Effector memory CD8-positive, alpha-beta T cell (primary cell): ENCODE measurements at regions not wholly inside any gene's neighbourhood (a gene's known extent, or its start where the extent isn't known, plus 50 kb on each side); places are given as distances from the start of the nearest gene placed in this dataset.

ENCODE experiments used
- ATAC-seq: fragments of 150-1000 bp; cut with Tn5 transposase; replicated peaks from 2 replicates; pipeline ENCODE4 v1.10.0; 2021; ENCODE audit warnings: mild to moderate bottlenecking, moderate library complexity
- DNase-seq, 3 experiments: peaks; one replicate each; pipeline ENCODE4 v3.0.0; 2021
- H3K27ac Mint-ChIP-seq, 2 donors: one replicate each; pipeline ENCODE4 v1.8.0; 2022; ENCODE audit warnings: mild to moderate bottlenecking in 2 of 2, mixed read lengths in 2 of 2, moderate library complexity in 2 of 2
- H3K27me3 Mint-ChIP-seq, 2 donors: one replicate each; pipeline ENCODE4 v1.8.0; 2022; ENCODE audit warnings: mixed read lengths in 2 of 2
- H3K36me3 Mint-ChIP-seq: one replicate; pipeline ENCODE4 v1.8.0; 2022; ENCODE audit warnings: mild to moderate bottlenecking, moderate library complexity, mixed read lengths; ENCODE audit not compliant: insufficient read depth
- H3K4me1 Mint-ChIP-seq, 2 donors: one replicate each; pipeline ENCODE4 v1.8.0; 2022; ENCODE audit warnings: low read depth in 2 of 2, mixed read lengths in 2 of 2
- H3K4me3 Mint-ChIP-seq, 2 donors: one replicate each; pipeline ENCODE4 v1.8.0; 2022; ENCODE audit warnings: mild to moderate bottlenecking in 2 of 2, mixed read lengths in 2 of 2, moderate library complexity in 2 of 2
- H3K9me3 Mint-ChIP-seq, 2 donors: one replicate each; pipeline ENCODE4 v1.8.0; 2022; ENCODE audit warnings: mixed read lengths in 2 of 2

- no peaks in the 10 kb centered on the region for H3K9me3 Mint-ChIP-seq
- H3K27me3 Mint-ChIP-seq, result peaks cover 0 to 5% of the 10 kb centered on the region in 2 donors
- no peaks in the 10 kb centered on the region for H3K36me3 Mint-ChIP-seq
- no peak overlapping the region for H3K4me3 Mint-ChIP-seq
- H3K27ac Mint-ChIP-seq, result no peak overlapping the region
- no peaks in the 10 kb centered on the region for H3K4me1 Mint-ChIP-seq
- DNase-seq (no peak), ATAC-seq (no peak)
These were observed 232.6 kb upstream of the IPO5 start for GRCh38 chr13:97720896-97721295.

GRCh38 chr13:97723655-97724054 lies 229.8 kb upstream of the IPO5 start:
- H3K4me3 Mint-ChIP-seq, result no peak overlapping the region
- DNase-seq (no peak), ATAC-seq (no peak)
- H3K9me3 Mint-ChIP-seq, result no peaks in the 10 kb centered on the region
- H3K36me3 Mint-ChIP-seq, result no peaks in the 10 kb centered on the region
- H3K27me3 Mint-ChIP-seq, result peaks cover 0 to 7% of the 10 kb centered on the region in 2 donors
- no peak overlapping the region for H3K27ac Mint-ChIP-seq
- no peaks in the 10 kb centered on the region for H3K4me1 Mint-ChIP-seq

- no peaks in the 10 kb centered on the region for H3K4me1 Mint-ChIP-seq
- H3K27me3 Mint-ChIP-seq, result peaks cover 0 to 7% of the 10 kb centered on the region in 2 donors
- no peaks in the 10 kb centered on the region for H3K9me3 Mint-ChIP-seq
- H3K27ac Mint-ChIP-seq, result no peak overlapping the region
- H3K36me3 Mint-ChIP-seq, result no peaks in the 10 kb centered on the region
- no peak overlapping the region for H3K4me3 Mint-ChIP-seq
- DNase-seq, result no peak
- ATAC-seq, result no peak
These were observed 229.0 kb upstream of the IPO5 start for GRCh38 chr13:97724450-97724849.

GRCh38 chr13:97726664-97727280 lies 226.7 kb upstream of the IPO5 start:
- Mint-ChIP-seq H3K9me3 (no peaks in the 10 kb centered on the region), H3K36me3 (no peaks in the 10 kb centered on the region), H3K4me3 (no peak overlapping the region), H3K27me3 (peaks cover 0 to 7% of the 10 kb centered on the region in 2 donors), H3K27ac (no peak overlapping the region), H3K4me1 (no peaks in the 10 kb centered on the region)
- no peak for DNase-seq
- ATAC-seq, result no peak

DNA sequence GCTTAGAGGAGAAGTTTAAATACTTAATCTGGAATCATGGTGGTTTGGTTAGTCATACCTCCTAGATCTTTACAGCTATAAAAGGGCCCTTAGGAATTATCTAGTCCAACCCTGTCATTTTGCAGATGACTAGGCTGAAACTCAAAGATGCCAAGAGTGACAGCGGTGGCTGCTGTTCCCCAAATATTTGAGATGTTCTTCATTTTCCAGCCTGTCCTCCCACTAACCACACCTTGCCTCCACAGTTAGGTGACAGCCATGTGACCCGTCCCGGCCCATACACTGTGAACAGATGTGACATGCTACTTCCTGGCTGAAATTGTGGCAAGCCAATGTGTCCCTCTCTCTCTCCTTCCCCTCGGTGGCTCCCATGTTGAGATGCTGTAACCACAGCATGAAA lies 225.5 kb upstream of the IPO5 start:
- H3K4me3 Mint-ChIP-seq, result no peak overlapping the region
- H3K36me3 Mint-ChIP-seq, result no peaks in the 10 kb centered on the region
- DNase-seq (no peak), ATAC-seq (no peak)
- no peaks in the 10 kb centered on the region for H3K4me1 Mint-ChIP-seq
- H3K27me3 Mint-ChIP-seq, result peaks cover 0 to 9% of the 10 kb centered on the region in 2 donors
- no peaks in the 10 kb centered on the region for H3K9me3 Mint-ChIP-seq
- no peak overlapping the region for H3K27ac Mint-ChIP-seq

DNA sequence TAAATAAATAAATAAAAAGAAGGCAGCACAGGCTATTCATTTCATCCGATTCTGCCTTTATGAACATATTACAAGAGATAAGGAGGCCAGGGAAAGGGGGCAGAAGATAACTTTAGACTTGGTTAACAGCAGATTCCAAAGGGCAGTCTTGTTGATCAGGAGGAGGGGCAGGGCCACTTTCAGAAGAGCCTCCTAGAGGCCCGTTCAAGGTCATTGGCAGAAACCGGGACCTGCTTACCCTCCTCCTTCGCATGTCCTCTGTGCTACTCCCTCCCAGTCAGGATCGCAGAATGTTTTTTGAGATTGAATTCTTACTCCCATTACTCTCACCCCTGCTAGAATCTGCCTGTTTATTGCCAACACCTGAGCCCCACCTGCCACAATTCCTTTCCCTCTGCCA lies 217.0 kb upstream of the IPO5 start:
- Mint-ChIP-seq H3K27ac (no peak overlapping the region), H3K4me3 (no peak overlapping the region), H3K4me1 (no peaks in the 10 kb centered on the region), H3K9me3 (peaks cover 0 to 2% of the 10 kb centered on the region in 2 donors), H3K27me3 (peaks cover 0 to 6% of the 10 kb centered on the region in 2 donors), H3K36me3 (no peaks in the 10 kb centered on the region)
- ATAC-seq (no peak), DNase-seq (no peak)

GRCh38 chr13:97742084-97742483 lies 211.4 kb upstream of the IPO5 start:
- no peak for ATAC-seq
- Mint-ChIP-seq H3K27me3 (no peaks in the 10 kb centered on the region), H3K4me3 (no peak overlapping the region), H3K27ac (no peak overlapping the region), H3K4me1 (no peaks in the 10 kb centered on the region), H3K9me3 (no peaks in the 10 kb centered on the region), H3K36me3 (no peaks in the 10 kb centered on the region)
- no peak for DNase-seq

GRCh38 chr13:97743938-97744337 lies 209.5 kb upstream of the IPO5 start:
- H3K4me1 Mint-ChIP-seq, result no peaks in the 10 kb centered on the region
- DNase-seq (no peak), ATAC-seq (no peak)
- H3K36me3 Mint-ChIP-seq, result no peaks in the 10 kb centered on the region
- no peaks in the 10 kb centered on the region for H3K9me3 Mint-ChIP-seq
- H3K27me3 Mint-ChIP-seq, result no peaks in the 10 kb centered on the region
- H3K27ac Mint-ChIP-seq, result no peak overlapping the region
- H3K4me3 Mint-ChIP-seq, result no peak overlapping the region

DNA sequence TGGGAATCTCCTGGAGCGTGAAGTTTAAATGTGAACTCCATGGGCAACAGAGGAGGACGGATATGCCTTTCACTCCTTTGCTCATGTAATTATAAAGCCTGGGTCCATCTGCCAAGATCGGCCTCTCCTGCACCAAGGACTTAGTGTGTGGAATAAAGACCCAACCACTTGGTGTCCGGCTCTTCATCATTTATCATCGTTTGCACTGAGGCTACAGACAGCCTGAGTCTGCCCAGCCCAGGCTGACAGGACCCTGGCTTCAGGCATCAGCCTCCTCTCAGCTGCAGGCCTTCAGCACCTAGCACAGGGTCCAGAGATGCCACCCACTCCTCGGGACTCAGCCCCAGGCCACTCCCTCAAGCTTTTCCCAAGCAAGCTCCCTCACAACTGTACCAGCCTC lies 206.8 kb upstream of the IPO5 start:
- H3K27me3 Mint-ChIP-seq, result peaks cover 0 to 5% of the 10 kb centered on the region in 2 donors
- peaks cover 3 to 6% of the 10 kb centered on the region in 2 donors for H3K9me3 Mint-ChIP-seq
- H3K36me3 Mint-ChIP-seq, result no peaks in the 10 kb centered on the region
- H3K4me3 Mint-ChIP-seq, result no peak overlapping the region
- no peak for ATAC-seq
- no peak for DNase-seq
- H3K4me1 Mint-ChIP-seq, result no peaks in the 10 kb centered on the region
- H3K27ac Mint-ChIP-seq, result no peak overlapping the region

DNA sequence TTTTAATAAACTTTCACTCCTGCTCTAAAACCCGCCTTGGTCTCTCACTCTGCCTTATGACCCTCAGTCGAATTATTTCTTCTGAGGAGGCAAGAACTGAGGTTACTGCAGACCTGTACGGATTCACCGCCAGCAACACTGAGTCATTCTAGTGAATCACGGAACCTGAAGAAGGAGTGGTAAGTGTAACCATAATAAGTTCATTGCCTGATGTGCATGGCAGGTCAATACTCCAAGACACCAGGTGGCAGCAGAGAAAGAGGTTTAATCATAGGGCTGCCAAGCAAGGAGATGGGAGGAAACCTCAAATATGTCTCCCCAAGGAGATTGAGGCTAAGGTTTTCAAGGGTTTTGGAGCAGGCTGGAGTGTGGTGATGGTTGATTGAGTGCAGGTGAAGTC lies 204.3 kb upstream of the IPO5 start:
- no peak for ATAC-seq

GRCh38 chr13:97751477-97751876 lies 202.0 kb upstream of the IPO5 start:
- Mint-ChIP-seq H3K9me3 (peaks cover 6 to 7% of the 10 kb centered on the region in 2 donors), H3K36me3 (no peaks in the 10 kb centered on the region), H3K4me3 (no peak overlapping the region), H3K27me3 (peaks cover 13 to 15% of the 10 kb centered on the region in 2 donors), H3K4me1 (no peaks in the 10 kb centered on the region), H3K27ac (no peak overlapping the region)
- DNase-seq (no peak), ATAC-seq (no peak)

More for the DNA sequence above, 204.3 kb upstream of the IPO5 start:
- no peak for DNase-seq
- H3K9me3 Mint-ChIP-seq, result peaks cover 5 to 6% of the 10 kb centered on the region in 2 donors
- H3K27me3 Mint-ChIP-seq, result peaks cover 4 to 9% of the 10 kb centered on the region in 2 donors
- H3K4me3 Mint-ChIP-seq, result no peak overlapping the region
- no peaks in the 10 kb centered on the region for H3K36me3 Mint-ChIP-seq
- no peak overlapping the region for H3K27ac Mint-ChIP-seq
- no peaks in the 10 kb centered on the region for H3K4me1 Mint-ChIP-seq

DNA sequence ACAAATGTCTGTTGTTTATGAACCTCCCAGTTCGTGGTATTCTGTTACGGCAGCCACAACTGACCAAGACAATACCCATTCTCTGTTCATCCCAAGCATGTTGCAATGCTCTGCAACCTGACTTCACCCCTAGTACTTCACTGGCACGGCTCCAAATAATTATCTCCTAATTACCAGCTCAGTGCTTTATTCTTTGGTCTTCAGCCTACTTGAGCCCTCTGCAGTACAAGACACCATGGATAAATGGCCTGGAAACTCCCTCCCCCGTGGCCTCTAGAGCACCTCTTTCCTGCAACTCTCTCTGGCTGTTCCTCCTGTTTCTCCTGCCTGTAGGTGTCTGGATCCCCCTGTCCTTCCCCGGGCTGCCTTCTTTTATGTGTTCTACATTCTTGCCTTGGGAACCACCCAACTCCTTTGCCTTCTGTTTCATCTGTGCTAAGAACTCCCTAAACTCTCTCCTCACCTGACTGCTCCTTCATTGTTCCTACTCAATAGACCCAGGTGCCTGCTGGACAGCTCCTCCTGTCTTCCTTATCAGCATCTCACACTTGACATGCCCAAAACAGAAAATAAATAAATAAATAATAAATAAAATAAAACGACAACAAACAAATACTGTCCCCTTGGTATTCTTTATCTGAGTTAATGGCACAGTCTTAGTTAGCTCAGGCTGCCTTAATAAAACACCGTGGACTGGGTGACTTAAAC lies 200.4 kb upstream of the IPO5 start:
- ATAC-seq, result no peak
- Mint-ChIP-seq H3K27ac (no peak overlapping the region), H3K36me3 (no peaks in the 10 kb centered on the region), H3K4me3 (no peak overlapping the region), H3K9me3 (peaks cover 6 to 7% of the 10 kb centered on the region in 2 donors), H3K27me3 (peaks cover 18 to 20% of the 10 kb centered on the region in 2 donors), H3K4me1 (no peaks in the 10 kb centered on the region)
- no peak for DNase-seq

DNA sequence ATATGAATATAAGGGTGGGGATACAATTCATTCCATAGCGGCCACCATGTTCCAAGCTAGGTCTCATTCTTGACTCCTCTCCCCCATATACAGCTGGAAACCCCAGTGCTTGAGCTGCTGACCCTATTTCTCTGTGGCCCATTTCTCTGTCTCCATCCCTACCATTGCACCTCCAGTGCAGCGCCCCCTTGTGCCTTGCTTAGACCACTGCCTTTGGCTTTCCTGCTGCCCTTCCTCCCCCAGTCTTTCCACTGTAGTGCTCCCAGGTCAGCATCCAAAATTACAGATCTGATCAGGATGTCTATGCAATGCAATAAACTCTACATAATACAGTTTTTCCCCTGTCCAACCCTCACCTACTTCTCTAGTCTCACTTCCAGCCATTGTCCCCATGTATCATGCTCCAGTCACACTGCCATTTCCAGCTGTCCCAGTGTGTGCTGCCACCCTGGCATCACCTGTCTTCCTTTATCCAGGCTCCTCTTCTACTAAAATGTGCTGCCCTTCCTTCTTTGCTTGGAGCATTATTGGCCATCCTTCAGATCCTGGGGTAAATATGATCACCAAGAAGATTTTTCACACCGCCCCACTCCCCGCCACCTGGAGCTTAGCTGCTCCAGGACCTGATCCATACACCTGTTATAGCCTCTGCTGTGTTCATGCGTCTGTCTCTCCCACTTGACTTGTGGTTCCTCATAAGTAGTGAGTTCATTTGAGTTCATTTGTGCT lies 199.4 kb upstream of the IPO5 start:
- Mint-ChIP-seq H3K4me3 (no peak overlapping the region), H3K27ac (no peak overlapping the region), H3K4me1 (no peaks in the 10 kb centered on the region), H3K36me3 (no peaks in the 10 kb centered on the region), H3K9me3 (peaks cover 5 to 7% of the 10 kb centered on the region in 2 donors), H3K27me3 (peaks cover 18 to 19% of the 10 kb centered on the region in 2 donors)
- ATAC-seq, result no peak
- DNase-seq, result no peak

- peaks cover 0 to 5% of the 10 kb centered on the region in 2 donors for H3K9me3 Mint-ChIP-seq
- H3K27ac Mint-ChIP-seq, result no peak overlapping the region
- peaks cover 20 to 27% of the 10 kb centered on the region in 2 donors for H3K27me3 Mint-ChIP-seq
- no peaks in the 10 kb centered on the region for H3K36me3 Mint-ChIP-seq
- H3K4me3 Mint-ChIP-seq, result no peak overlapping the region
- DNase-seq (no peak), ATAC-seq (no peak)
- no peaks in the 10 kb centered on the region for H3K4me1 Mint-ChIP-seq
These were observed 195.7 kb upstream of the IPO5 start for GRCh38 chr13:97757807-97758206.
